ENCODE measurements at regions not wholly inside any gene's neighbourhood (a gene's known extent, or its start where the extent isn't known, plus 50 kb on each side); places are given as distances from the start of the nearest gene placed in this dataset.
A peak's percentile ranks its signal among the peaks of the same experiment; 100 is the strongest.

DNA sequence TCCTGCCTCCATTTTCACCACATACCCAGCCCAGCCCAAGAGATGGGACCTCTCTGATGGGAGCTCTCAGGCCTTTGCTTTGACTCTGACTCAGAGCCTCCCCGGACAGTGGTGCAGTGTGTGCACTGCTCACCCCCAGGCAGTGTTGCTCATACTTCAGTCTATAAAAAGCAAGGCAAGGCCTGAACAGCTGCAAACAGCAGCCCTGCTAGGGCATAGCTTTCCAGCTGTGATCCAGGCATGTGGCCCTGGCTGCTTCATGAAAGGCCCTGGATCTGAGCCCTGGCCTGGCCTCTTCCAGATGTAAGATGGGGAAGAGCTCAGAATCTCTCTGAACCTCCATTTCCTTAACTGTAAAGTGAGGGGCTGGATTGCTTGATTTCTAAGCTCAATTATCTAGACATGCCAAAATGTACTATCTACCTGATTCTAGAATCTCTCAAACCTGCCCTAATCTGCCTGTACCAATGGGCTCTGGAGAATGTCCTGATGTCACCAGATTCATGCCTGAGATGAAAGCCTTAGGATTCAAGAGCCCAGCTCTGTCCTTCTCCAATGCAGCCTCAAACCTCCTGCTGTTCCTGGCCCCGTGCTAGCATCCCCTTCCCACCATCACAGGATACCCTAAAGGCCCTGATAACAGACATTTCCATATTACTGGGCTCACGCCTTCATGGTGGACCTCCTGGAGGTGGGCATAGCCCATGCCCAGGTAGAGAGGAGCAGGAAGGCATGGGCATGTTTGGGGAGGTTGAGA lies 206.9 kb downstream of the ARL4C start:
- no peak overlapping the region for H3K4me3 ChIP-seq
- peaks cover 10 to 34% (median 15%) of the 10 kb centered on the region in 3 donors for H3K4me1 ChIP-seq
- peak overlapping the region; percentile 51 to 80 (median 62) for H3K27ac ChIP-seq
- H3K36me3 ChIP-seq, result no peaks in the 10 kb centered on the region
- intact Hi-C loops (cut with DNase I), result loop anchor here (5.0 kb wide), 1 partner anchor 207 kb away; the partner anchor contains the start of gene ARL4C
- WGBS, 2 donors, result 35 to 60% methylated on average over 2 to 3 of the region's 3 CpGs
- DNase-seq, result no peak
- H3K9me3 ChIP-seq, result no peaks in the 10 kb centered on the region
- TF ChIP-seq, protein P1, sequence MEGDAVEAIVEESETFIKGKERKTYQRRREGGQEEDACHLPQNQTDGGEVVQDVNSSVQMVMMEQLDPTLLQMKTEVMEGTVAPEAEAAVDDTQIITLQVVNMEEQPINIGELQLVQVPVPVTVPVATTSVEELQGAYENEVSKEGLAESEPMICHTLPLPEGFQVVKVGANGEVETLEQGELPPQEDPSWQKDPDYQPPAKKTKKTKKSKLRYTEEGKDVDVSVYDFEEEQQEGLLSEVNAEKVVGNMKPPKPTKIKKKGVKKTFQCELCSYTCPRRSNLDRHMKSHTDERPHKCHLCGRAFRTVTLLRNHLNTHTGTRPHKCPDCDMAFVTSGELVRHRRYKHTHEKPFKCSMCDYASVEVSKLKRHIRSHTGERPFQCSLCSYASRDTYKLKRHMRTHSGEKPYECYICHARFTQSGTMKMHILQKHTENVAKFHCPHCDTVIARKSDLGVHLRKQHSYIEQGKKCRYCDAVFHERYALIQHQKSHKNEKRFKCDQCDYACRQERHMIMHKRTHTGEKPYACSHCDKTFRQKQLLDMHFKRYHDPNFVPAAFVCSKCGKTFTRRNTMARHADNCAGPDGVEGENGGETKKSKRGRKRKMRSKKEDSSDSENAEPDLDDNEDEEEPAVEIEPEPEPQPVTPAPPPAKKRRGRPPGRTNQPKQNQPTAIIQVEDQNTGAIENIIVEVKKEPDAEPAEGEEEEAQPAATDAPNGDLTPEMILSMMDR (IDR thresholded peaks at IDR 0.05), result no peak
- TF ChIP-seq POLR2A (IDR thresholded peaks at IDR 0.05), result no peak
- no peaks in the 10 kb centered on the region for H3K27me3 ChIP-seq

DNA sequence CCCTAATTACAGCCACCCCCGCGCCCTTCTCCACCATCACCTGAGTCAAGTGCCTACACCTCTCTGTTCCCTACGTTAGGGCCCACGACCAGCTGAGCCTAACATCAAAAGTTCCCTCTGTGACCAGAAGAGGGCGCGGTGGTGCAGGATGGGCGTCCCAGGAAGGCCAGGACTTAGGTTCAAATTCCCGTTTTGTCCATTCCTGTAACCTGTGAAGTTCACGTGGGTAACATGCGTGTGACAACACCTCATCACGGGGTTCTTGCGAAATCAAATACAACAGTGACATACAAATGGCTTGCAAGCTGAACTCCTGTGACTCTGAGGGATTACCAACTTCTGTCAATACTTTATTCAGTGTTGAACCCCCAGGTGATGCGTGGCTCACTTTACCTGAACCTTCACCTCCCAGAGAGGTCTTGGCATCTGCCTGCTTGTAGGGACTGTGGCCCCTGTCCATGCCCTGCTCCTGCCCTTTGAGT lies 207.9 kb downstream of the ARL4C start:
- WGBS, 2 donors, result 34 to 48% methylated on average over 8 to 13 of the region's 13 CpGs
- TF ChIP-seq, protein P1 (IDR thresholded peaks at IDR 0.05), result peak; percentile 77 to 92 (median 86)
- no peak for TF ChIP-seq POLR2A (IDR thresholded peaks at IDR 0.05)
- DNase-seq, result no peak
- Histone ChIP-seq H3K4me3 (no peak overlapping the region), H3K27me3 (no peaks in the 10 kb centered on the region), H3K27ac (peak overlapping the region in 3 of 4 donors; percentile 28 to 80 (median 71)), H3K4me1 (peaks cover 10 to 34% (median 15%) of the 10 kb centered on the region in 3 donors), H3K9me3 (no peaks in the 10 kb centered on the region), H3K36me3 (no peaks in the 10 kb centered on the region)
- intact Hi-C loops (cut with DNase I), result no loop called here

DNA sequence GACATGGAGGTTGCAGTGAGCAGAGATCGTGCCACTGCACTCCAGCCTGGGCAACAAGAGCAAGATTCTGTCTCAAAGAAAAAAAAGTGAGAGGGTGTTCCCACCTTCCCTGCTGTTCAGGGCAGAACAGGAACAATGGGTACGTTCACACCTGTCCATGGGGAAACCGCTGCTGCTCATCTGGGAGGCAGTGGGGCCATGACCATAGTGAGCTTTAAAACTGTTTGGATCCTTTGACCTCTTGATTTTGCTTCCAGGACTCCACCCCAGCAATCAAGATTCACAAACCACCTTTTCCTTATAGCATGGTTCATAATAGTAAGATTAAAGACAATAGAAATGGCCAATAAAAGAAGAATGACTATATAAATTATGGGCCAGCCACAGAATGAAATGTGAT lies 209.2 kb downstream of the ARL4C start:
- DNase-seq, result no peak
- H3K4me1 ChIP-seq, result peaks cover 10 to 34% (median 15%) of the 10 kb centered on the region in 3 donors
- H3K27ac ChIP-seq, result no peak overlapping the region
- H3K27me3 ChIP-seq, result no peaks in the 10 kb centered on the region
- WGBS, 2 donors, result 88 to 100% methylated on average over 3 of the region's 3 CpGs
- no peak overlapping the region for H3K4me3 ChIP-seq
- TF ChIP-seq, protein P1 (IDR thresholded peaks at IDR 0.05), result no peak
- TF ChIP-seq POLR2A (IDR thresholded peaks at IDR 0.05), result no peak
- H3K36me3 ChIP-seq, result no peaks in the 10 kb centered on the region
- H3K9me3 ChIP-seq, result no peaks in the 10 kb centered on the region
- intact Hi-C loops (cut with DNase I), result no loop called here

DNA sequence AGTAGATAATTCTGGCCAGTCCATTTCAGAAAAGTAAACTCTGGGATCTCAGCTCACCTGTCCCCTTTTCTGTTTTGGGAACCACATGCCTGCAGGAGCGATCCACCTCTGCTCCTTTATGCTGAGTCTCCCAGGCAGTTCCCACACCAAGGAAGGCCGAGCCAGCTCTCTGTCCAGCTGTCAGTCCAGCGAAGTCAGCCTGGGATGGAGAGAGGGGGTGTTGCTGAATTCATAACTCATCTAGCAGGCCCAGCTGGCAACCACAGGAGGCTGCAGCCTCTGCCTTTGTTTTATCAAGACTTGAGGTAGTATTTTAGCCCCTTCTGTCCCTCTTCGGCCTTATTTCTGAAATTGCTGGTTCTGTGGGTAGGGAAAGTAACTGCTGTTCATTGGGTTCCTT lies 209.9 kb downstream of the ARL4C start:
- WGBS, 2 donors, result 80 to 91% methylated on average over 1 to 2 of the region's 4 CpGs
- TF ChIP-seq POLR2A (IDR thresholded peaks at IDR 0.05), result no peak
- TF ChIP-seq, protein P1 (IDR thresholded peaks at IDR 0.05), result no peak
- Histone ChIP-seq H3K9me3 (no peaks in the 10 kb centered on the region), H3K4me3 (no peak overlapping the region), H3K4me1 (peaks cover 10 to 33% (median 15%) of the 10 kb centered on the region in 3 donors), H3K27ac (no peak overlapping the region), H3K27me3 (no peaks in the 10 kb centered on the region), H3K36me3 (no peaks in the 10 kb centered on the region)
- DNase-seq, result no peak
- intact Hi-C loops (cut with DNase I), result no loop called here

DNA sequence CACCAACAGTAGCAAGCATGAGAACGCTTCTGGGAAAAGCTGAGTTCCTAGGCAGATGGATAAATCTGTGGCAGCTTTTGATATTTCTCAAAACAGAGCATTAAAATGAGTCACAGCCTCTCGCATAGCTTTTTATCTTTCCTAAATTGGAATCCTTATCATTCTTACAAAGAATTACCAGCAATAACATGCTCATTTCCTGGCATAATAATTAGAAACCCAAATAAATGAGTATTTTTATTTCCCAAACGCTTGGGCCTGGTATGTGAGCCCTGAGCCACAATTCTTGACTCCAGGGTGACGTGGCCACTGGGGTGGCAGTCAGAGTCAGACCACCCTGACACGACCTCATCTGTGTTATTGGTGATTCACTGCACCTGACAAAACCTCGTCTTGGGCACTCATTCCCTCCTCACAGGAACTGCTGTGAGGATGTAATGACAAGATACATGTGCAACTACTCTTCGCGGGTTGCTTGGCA lies 210.7 kb downstream of the ARL4C start:
- no peak overlapping the region for H3K4me3 ChIP-seq
- no peaks in the 10 kb centered on the region for H3K36me3 ChIP-seq
- DNase-seq, result no peak
- intact Hi-C loops (cut with DNase I), result no loop called here
- no peaks in the 10 kb centered on the region for H3K9me3 ChIP-seq
- no peaks in the 10 kb centered on the region for H3K27me3 ChIP-seq
- peaks cover 8 to 25% (median 10%) of the 10 kb centered on the region in 3 donors for H3K4me1 ChIP-seq
- TF ChIP-seq, protein P1 (IDR thresholded peaks at IDR 0.05), result no peak
- TF ChIP-seq POLR2A (IDR thresholded peaks at IDR 0.05), result no peak
- H3K27ac ChIP-seq, result no peak overlapping the region
- 60 to 66% methylated on average over 8 of the region's 8 CpGs for WGBS, 2 donors
